MM.1S (cell line): ENCODE measurements at regions not wholly inside any gene's neighbourhood (a gene's known extent, or its start where the extent isn't known, plus 50 kb on each side); places are given as distances from the start of the nearest gene placed in this dataset.

Experiments
- DNase-seq: peaks from one replicate; pipeline ENCODE4 v3.0.0-alpha.2; 2015
- H2AFZ ChIP-seq: fragments of 300-600 bp; sonication (generic); 2 replicates; pipeline ENCODE4 v1.6.0; 2016; ENCODE audit warnings: antibody characterized with exemption, low read length
- H3F3A ChIP-seq: fragments of 300-600 bp; sonication (generic); 2 replicates; pipeline ENCODE4 v1.6.1; 2016; ENCODE audit warnings: mild to moderate bottlenecking, antibody characterized with exemption, low read length, moderate library complexity, mixed read lengths; ENCODE audit not compliant: insufficient read depth
- H3K27ac ChIP-seq: fragments of 300-600 bp; sonication (generic); 2 replicates; pipeline ENCODE4 v1.5.1; 2016; ENCODE audit warnings: mild to moderate bottlenecking, low read length
- H3K27me3 ChIP-seq: fragments of 300-600 bp; sonication (generic); replicated peaks from 2 replicates; pipeline ENCODE4 v1.6.0; 2016; ENCODE audit warnings: low read length; ENCODE audit not compliant: insufficient read depth
- H3K36me3 ChIP-seq: fragments of 300-600 bp; sonication (generic); replicated peaks from 2 replicates; pipeline ENCODE4 v1.6.1; 2016; ENCODE audit warnings: mild to moderate bottlenecking, low read length, mixed read lengths; ENCODE audit not compliant: insufficient read depth
- H3K4me1 ChIP-seq: fragments of 300-600 bp; sonication (generic); 2 replicates; pipeline ENCODE4 v1.6.1; 2016; ENCODE audit warnings: low read length, mixed read lengths
- H3K4me2 ChIP-seq: fragments of 300-600 bp; sonication (generic); 2 replicates; pipeline ENCODE4 v1.6.0; 2016; ENCODE audit warnings: low read depth, low read length
- H3K4me3 ChIP-seq: fragments of 300-600 bp; sonication (generic); 2 replicates; pipeline ENCODE4 v1.5.1; 2016; ENCODE audit warnings: low read length, mixed read lengths
- H3K79me2 ChIP-seq: fragments of 300-600 bp; sonication (generic); 2 replicates; pipeline ENCODE4 v1.6.1; 2016; ENCODE audit warnings: mixed run types, low read length, mixed read lengths
- H3K9ac ChIP-seq: fragments of 300-600 bp; sonication (generic); 2 replicates; pipeline ENCODE4 v1.6.1; 2016; ENCODE audit warnings: low read length, mixed read lengths
- H3K9me2 ChIP-seq: fragments of 300-600 bp; sonication (generic); replicated peaks from 2 replicates; pipeline ENCODE4 v1.6.1; 2016; ENCODE audit warnings: mild to moderate bottlenecking, low read length, mixed read lengths; ENCODE audit not compliant: insufficient read depth
- H3K9me3 ChIP-seq: fragments of 300-600 bp; sonication (generic); replicated peaks from 2 replicates; pipeline ENCODE4 v1.6.1; 2016; ENCODE audit warnings: mild to moderate bottlenecking, low read length, mixed read lengths; ENCODE audit not compliant: insufficient read depth
- H4K20me1 ChIP-seq: fragments of 300-600 bp; sonication (generic); 2 replicates; pipeline ENCODE4 v1.6.1; 2016; ENCODE audit warnings: mild to moderate bottlenecking, low read length, moderate library complexity, mixed read lengths; ENCODE audit not compliant: insufficient read depth
- EZH2 ChIP-seq: fragments of 300-600 bp; sonication (generic); optimal IDR thresholded peaks from 2 replicates; pipeline ENCODE3; 2017; ENCODE audit warnings: low read depth, mild to moderate bottlenecking, antibody characterized with exemption, low read length, mixed read lengths
- EZH2phosphoT487 ChIP-seq: fragments of 300-600 bp; sonication (generic); IDR thresholded peaks from 2 replicates; pipeline ENCODE4 v1.6.1; 2018; ENCODE audit warnings: antibody characterized with exemption, low read length
- TF ChIP-seq, protein P1 (sequence below): fragments of 300-600 bp; sonication (generic); IDR thresholded peaks from 2 replicates; pipeline ENCODE4 v1.5.1; 2016; ENCODE audit warnings: antibody characterized with exemption, low read length, mixed read lengths

DNA sequence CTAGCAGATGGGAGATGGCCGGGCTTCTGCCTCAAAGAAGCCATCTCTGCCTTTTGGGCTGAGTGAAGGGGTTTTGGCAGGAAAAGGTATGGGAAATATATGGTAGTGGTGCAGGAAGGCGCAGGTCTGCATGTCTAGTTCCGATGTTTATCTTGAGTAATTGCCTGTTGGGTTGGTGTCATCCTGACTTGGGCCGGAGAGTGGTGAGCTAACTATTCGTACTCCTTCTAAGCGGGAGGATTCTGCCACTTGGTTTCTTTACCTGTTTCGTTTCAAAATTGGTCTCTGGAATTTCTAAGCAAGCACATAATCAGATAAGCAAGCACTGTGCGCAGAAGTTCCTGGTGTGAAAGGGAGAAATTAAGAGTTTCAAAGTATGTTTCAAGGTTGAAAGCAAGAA, 229.6 kb downstream of the SAMD5 start:
- H3K4me3 ChIP-seq = no peak overlapping the region
- DNase-seq = no peak
- H3K9ac ChIP-seq = no peak overlapping the region
- H2AFZ ChIP-seq = no peak overlapping the region
- TF ChIP-seq, protein P1, sequence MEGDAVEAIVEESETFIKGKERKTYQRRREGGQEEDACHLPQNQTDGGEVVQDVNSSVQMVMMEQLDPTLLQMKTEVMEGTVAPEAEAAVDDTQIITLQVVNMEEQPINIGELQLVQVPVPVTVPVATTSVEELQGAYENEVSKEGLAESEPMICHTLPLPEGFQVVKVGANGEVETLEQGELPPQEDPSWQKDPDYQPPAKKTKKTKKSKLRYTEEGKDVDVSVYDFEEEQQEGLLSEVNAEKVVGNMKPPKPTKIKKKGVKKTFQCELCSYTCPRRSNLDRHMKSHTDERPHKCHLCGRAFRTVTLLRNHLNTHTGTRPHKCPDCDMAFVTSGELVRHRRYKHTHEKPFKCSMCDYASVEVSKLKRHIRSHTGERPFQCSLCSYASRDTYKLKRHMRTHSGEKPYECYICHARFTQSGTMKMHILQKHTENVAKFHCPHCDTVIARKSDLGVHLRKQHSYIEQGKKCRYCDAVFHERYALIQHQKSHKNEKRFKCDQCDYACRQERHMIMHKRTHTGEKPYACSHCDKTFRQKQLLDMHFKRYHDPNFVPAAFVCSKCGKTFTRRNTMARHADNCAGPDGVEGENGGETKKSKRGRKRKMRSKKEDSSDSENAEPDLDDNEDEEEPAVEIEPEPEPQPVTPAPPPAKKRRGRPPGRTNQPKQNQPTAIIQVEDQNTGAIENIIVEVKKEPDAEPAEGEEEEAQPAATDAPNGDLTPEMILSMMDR = no peak
- TF ChIP-seq EZH2phosphoT487 = no peak
- no peak for TF ChIP-seq EZH2
- no peaks in the 10 kb centered on the region for H3K27me3 ChIP-seq
- no peak overlapping the region for H3K4me2 ChIP-seq
- no peaks in the 10 kb centered on the region for H3K9me2 ChIP-seq
- H3K9me3 ChIP-seq = no peaks in the 10 kb centered on the region
- H3K27ac ChIP-seq = no peak overlapping the region
- no peaks in the 10 kb centered on the region for H3K79me2 ChIP-seq
- no peaks in the 10 kb centered on the region for H3F3A ChIP-seq
- no peaks in the 10 kb centered on the region for H3K36me3 ChIP-seq
- no peaks in the 10 kb centered on the region for H3K4me1 ChIP-seq
- H4K20me1 ChIP-seq = no peaks in the 10 kb centered on the region

DNA sequence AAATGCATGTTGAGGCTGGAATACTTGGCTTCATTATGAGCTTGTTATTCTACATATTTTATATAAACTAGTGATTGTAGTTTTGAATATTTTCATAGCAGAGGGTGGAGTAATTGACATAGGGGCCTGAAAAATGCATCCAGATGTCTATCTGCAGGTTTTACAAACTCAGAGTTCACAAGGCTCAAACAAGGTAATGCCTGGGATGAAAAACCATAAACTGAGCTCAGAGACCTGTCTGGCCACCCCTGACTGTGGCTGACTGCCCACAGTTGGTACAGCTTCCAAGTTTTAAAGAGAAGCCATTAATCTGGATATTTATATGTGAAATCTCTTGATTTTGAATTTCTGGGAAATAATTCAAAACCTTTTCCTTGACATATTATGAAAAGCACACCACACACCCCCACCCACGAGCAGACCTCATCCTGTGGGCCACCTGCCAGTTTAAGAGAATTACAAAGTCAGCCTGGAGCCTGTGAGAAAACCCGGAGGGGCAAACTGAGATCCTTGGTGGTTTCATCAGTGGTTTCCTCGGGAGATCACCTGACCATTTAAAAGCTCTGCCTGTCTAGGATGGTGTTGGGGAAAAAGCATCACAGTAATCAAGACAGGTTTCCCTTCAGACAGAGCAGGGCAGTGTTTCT, 230.1 kb downstream of the SAMD5 start:
- DNase-seq = peak; percentile 14
- no peak overlapping the region for H3K4me2 ChIP-seq

DNA sequence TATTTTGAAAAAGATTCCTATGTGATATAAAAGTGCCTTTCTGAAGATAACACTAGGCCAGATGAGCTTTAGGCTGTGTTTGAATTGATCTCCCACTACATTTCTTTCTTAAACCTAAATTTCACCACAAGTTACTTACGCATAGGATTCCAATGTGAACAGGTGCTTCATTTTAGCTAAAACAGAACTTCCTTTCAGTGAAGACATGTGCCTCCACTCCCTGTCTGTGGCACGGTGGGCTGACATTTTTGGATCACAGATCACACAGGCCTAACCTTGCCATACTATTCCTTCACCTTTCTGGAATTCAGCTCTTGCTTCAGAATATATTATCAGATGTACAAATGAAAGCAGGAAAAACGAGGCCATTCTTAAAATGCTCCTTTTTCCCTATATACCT, 231.8 kb downstream of the SAMD5 start:
- H3K9me3 ChIP-seq = no peaks in the 10 kb centered on the region
- H3K9me2 ChIP-seq = no peaks in the 10 kb centered on the region
- H3F3A ChIP-seq = no peaks in the 10 kb centered on the region
- TF ChIP-seq, protein P1 = no peak
- no peak for TF ChIP-seq EZH2phosphoT487
- no peak for TF ChIP-seq EZH2
- H3K27ac ChIP-seq = no peak overlapping the region
- H3K36me3 ChIP-seq = no peaks in the 10 kb centered on the region
- no peak overlapping the region for H2AFZ ChIP-seq
- H3K4me1 ChIP-seq = no peaks in the 10 kb centered on the region
- DNase-seq = no peak
- no peaks in the 10 kb centered on the region for H3K27me3 ChIP-seq
- H3K79me2 ChIP-seq = no peaks in the 10 kb centered on the region
- H3K4me2 ChIP-seq = no peak overlapping the region
- H4K20me1 ChIP-seq = no peaks in the 10 kb centered on the region
- no peak overlapping the region for H3K9ac ChIP-seq
- no peak overlapping the region for H3K4me3 ChIP-seq

More for the DNA sequence above, 230.1 kb downstream of the SAMD5 start:
- H3K4me3 ChIP-seq = no peak overlapping the region
- H3K79me2 ChIP-seq = no peaks in the 10 kb centered on the region
- no peaks in the 10 kb centered on the region for H3K9me3 ChIP-seq
- no peaks in the 10 kb centered on the region for H4K20me1 ChIP-seq
- H2AFZ ChIP-seq = no peak overlapping the region
- no peaks in the 10 kb centered on the region for H3K9me2 ChIP-seq
- no peak overlapping the region for H3K9ac ChIP-seq
- no peaks in the 10 kb centered on the region for H3K27me3 ChIP-seq
- H3K27ac ChIP-seq = no peak overlapping the region
- TF ChIP-seq EZH2phosphoT487 (no peak), EZH2 (no peak)
- no peaks in the 10 kb centered on the region for H3F3A ChIP-seq
- H3K4me1 ChIP-seq = no peaks in the 10 kb centered on the region
- no peaks in the 10 kb centered on the region for H3K36me3 ChIP-seq

DNA sequence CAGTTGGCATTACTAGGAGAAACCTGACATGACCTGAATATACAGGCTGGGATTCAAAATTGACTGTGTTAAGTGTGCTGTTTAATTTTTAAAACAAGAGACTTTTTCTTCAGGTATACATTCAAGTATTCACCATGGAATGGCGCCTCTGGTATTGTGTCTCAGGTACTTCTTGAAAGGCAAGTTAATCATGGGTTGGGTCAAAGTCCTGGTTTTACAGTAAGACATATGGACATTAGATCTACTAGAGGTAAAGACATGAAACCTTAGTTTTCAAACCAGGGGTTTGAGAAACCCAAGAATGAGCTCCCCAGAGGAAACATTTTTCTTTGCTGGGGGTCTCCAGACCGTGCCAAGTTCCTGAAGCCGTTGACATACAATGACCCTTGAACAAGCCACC, 232.4 kb downstream of the SAMD5 start:
- Histone ChIP-seq H4K20me1 (no peaks in the 10 kb centered on the region), H3K9ac (no peak overlapping the region), H3K36me3 (no peaks in the 10 kb centered on the region), H3K9me3 (no peaks in the 10 kb centered on the region), H3F3A (no peaks in the 10 kb centered on the region), H3K27ac (no peak overlapping the region), H2AFZ (no peak overlapping the region), H3K9me2 (no peaks in the 10 kb centered on the region), H3K27me3 (no peaks in the 10 kb centered on the region), H3K4me2 (no peak overlapping the region), H3K4me1 (no peaks in the 10 kb centered on the region), H3K4me3 (no peak overlapping the region), H3K79me2 (no peaks in the 10 kb centered on the region)
- no peak for DNase-seq
- TF ChIP-seq, protein P1 = no peak
- TF ChIP-seq EZH2phosphoT487 (no peak), EZH2 (no peak)
